Frontal cortex (tissue), 3 donors: ENCODE measurements at regions not wholly inside any gene's neighbourhood (a gene's known extent, or its start where the extent isn't known, plus 50 kb on each side); places are given as distances from the start of the nearest gene placed in this dataset.
"Not testable (repeated sequence)": the region's sequence is repeated elsewhere in the genome, so short reads cannot be mapped to it uniquely, and the experiment has no call there.

ENCODE experiments used
- DNase-seq, 2 donors: peaks; one replicate each; pipeline ENCODE4 v3.0.0; 2012; ENCODE audit warnings: low spot score in 2 of 2
- FAIRE-seq: peaks from 2 replicates; lab custom pipeline; 2012; peaks lifted over from hg19 to GRCh38; lab: Jason Lieb, UNC
- donor health status: control.
- donor health status: control.
- donor health status: control.

- FAIRE-seq = no peak
- no peak for DNase-seq
Measured at GRCh38 chr6:132067286-132067685, 116.1 kb upstream of the CCN2 start.

GRCh38 chr6:132065556-132065955 is 114.4 kb upstream of the CCN2 start:
- DNase-seq (no peak), FAIRE-seq (no peak)

GRCh38 chr6:132063738-132064137 is 112.6 kb upstream of the CCN2 start:
- no peak for FAIRE-seq
- DNase-seq = no peak

GRCh38 chr6:132063204-132063603 is 112.0 kb upstream of the CCN2 start:
- DNase-seq (no peak), FAIRE-seq (no peak)

GRCh38 chr6:132062626-132063025 is 111.5 kb upstream of the CCN2 start:
- DNase-seq = no peak
- FAIRE-seq = no peak

- no peak for DNase-seq
- FAIRE-seq = no peak
Measured at GRCh38 chr6:132061381-132061780, 110.2 kb upstream of the CCN2 start.

GRCh38 chr6:132060591-132060990 is 109.4 kb upstream of the CCN2 start:
- FAIRE-seq (no peak), DNase-seq (no peak)

- DNase-seq (no peak), FAIRE-seq (no peak)
Measured at GRCh38 chr6:132058975-132059374, 107.8 kb upstream of the CCN2 start.

- FAIRE-seq (no peak), DNase-seq (no peak)
Measured at GRCh38 chr6:132054525-132054924, 103.4 kb upstream of the CCN2 start.

- DNase-seq = no peak
- FAIRE-seq = no peak
Measured at GRCh38 chr6:132053511-132053910, 102.3 kb upstream of the CCN2 start.

GRCh38 chr6:132052096-132052495 is 100.9 kb upstream of the CCN2 start:
- DNase-seq (no peak), FAIRE-seq (no peak)

GRCh38 chr6:132045877-132046276 is 94.7 kb upstream of the CCN2 start:
- DNase-seq (no peak), FAIRE-seq (no peak)

GRCh38 chr6:132043148-132043547 is 92.0 kb upstream of the CCN2 start:
- DNase-seq (no peak), FAIRE-seq (no peak)

GRCh38 chr6:132041706-132042105 is 90.5 kb upstream of the CCN2 start:
- DNase-seq (no peak), FAIRE-seq (no peak)

GRCh38 chr6:132028029-132028428 is 76.9 kb upstream of the CCN2 start:
- FAIRE-seq (no peak), DNase-seq (no peak)

GRCh38 chr6:132025468-132025867 is 74.3 kb upstream of the CCN2 start:
- no peak for FAIRE-seq

GRCh38 chr6:132023490-132023889 is 72.3 kb upstream of the CCN2 start:
- no peak for FAIRE-seq

More at GRCh38 chr6:132025468-132025867, 74.3 kb upstream of the CCN2 start:
- DNase-seq = no peak

GRCh38 chr6:132021552-132022375 is 70.6 kb upstream of the CCN2 start:
- no peak for FAIRE-seq

More at GRCh38 chr6:132023490-132023889, 72.3 kb upstream of the CCN2 start:
- no peak for DNase-seq

GRCh38 chr6:132020918-132021317 is 69.7 kb upstream of the CCN2 start:
- not testable (repeated sequence) for DNase-seq, FAIRE-seq

More at GRCh38 chr6:132021552-132022375, 70.6 kb upstream of the CCN2 start:
- no peak for DNase-seq

GRCh38 chr6:132020138-132020581 is 69.0 kb upstream of the CCN2 start:
- DNase-seq = no peak
- no peak for FAIRE-seq

GRCh38 chr6:132019586-132019985 is 68.4 kb upstream of the CCN2 start:
- DNase-seq = no peak
- no peak for FAIRE-seq

GRCh38 chr6:132017942-132018341 is 66.8 kb upstream of the CCN2 start:
- DNase-seq = no peak
- no peak for FAIRE-seq
